ENCODE measurements at regions not wholly inside any gene's neighbourhood (a gene's known extent, or its start where the extent isn't known, plus 50 kb on each side); places are given as distances from the start of the nearest gene placed in this dataset.

GRCh38 chr6:21777846-21778245, 184.3 kb downstream of the SOX4 start:
- H3K9me3 ChIP-seq, result no peaks in the 10 kb centered on the region
- 69 to 79% methylated on average over 1 of the region's 1 CpG for WGBS, 2 donors
- no peak for DNase-seq
- no peaks in the 10 kb centered on the region for H3K36me3 ChIP-seq (replicated peaks in 1 of 2; ENCODE audit: insufficient read depth in 1 of 2, low read depth in 2 of 2)
- no peaks in the 10 kb centered on the region for H3K4me1 ChIP-seq
- intact Hi-C loops (cut with DNase I), result no loop called here
- TF ChIP-seq, protein P1, sequence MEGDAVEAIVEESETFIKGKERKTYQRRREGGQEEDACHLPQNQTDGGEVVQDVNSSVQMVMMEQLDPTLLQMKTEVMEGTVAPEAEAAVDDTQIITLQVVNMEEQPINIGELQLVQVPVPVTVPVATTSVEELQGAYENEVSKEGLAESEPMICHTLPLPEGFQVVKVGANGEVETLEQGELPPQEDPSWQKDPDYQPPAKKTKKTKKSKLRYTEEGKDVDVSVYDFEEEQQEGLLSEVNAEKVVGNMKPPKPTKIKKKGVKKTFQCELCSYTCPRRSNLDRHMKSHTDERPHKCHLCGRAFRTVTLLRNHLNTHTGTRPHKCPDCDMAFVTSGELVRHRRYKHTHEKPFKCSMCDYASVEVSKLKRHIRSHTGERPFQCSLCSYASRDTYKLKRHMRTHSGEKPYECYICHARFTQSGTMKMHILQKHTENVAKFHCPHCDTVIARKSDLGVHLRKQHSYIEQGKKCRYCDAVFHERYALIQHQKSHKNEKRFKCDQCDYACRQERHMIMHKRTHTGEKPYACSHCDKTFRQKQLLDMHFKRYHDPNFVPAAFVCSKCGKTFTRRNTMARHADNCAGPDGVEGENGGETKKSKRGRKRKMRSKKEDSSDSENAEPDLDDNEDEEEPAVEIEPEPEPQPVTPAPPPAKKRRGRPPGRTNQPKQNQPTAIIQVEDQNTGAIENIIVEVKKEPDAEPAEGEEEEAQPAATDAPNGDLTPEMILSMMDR (IDR thresholded peaks at IDR 0.05), result no peak
- TF ChIP-seq POLR2A (IDR thresholded peaks at IDR 0.05), result no peak
- H3K27ac ChIP-seq, result no peak overlapping the region
- no peaks in the 10 kb centered on the region for H3K27me3 ChIP-seq
- no peak for ATAC-seq
- H3K4me3 ChIP-seq, result no peak overlapping the region

GRCh38 chr6:21780141-21780540, 186.6 kb downstream of the SOX4 start:
- DNase-seq (no peak), ATAC-seq (no peak)
- TF ChIP-seq, protein P1 (IDR thresholded peaks at IDR 0.05), result no peak
- TF ChIP-seq POLR2A (IDR thresholded peaks at IDR 0.05), result no peak
- 50 to 67% methylated on average over 2 of the region's 2 CpGs for WGBS, 2 donors
- Histone ChIP-seq H3K4me3 (no peak overlapping the region), H3K27me3 (no peaks in the 10 kb centered on the region), H3K9me3 (no peaks in the 10 kb centered on the region), H3K4me1 (no peaks in the 10 kb centered on the region), H3K27ac (no peak overlapping the region), H3K36me3 (replicated peaks in 1 of 2; ENCODE audit: insufficient read depth in 1 of 2, low read depth in 2 of 2) (no peaks in the 10 kb centered on the region)
- intact Hi-C loops (cut with DNase I), result no loop called here

DNA sequence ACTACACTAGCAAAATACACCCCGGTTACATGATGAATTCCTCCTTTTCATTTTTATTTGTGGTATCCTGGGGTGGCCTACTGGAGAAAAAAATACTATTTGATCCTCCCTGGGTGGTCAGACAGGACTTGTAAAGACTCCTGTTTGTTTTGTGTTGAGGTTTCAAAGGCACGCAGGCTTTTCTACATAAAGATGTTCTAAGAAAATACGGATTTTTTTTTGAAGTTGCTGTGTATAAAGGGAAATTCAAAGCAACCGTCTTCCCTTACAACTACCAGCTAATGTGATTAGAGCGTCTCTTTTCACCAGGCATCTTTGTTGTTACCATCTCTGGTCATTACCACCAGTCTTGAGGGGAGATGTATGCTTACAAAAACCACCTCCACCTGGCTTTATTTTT, 187.1 kb downstream of the SOX4 start:
- ATAC-seq, result no peak
- DNase-seq, result no peak
- Histone ChIP-seq H3K4me1 (no peaks in the 10 kb centered on the region), H3K27ac (no peak overlapping the region), H3K9me3 (no peaks in the 10 kb centered on the region), H3K36me3 (replicated peaks in 1 of 2; ENCODE audit: insufficient read depth in 1 of 2, low read depth in 2 of 2) (no peaks in the 10 kb centered on the region), H3K27me3 (no peaks in the 10 kb centered on the region), H3K4me3 (no peak overlapping the region)
- no peak for TF ChIP-seq POLR2A (IDR thresholded peaks at IDR 0.05)
- TF ChIP-seq, protein P1 (IDR thresholded peaks at IDR 0.05), result no peak
- intact Hi-C loops (cut with DNase I), result no loop called here
- 60% methylated on average over 5 of the region's 5 CpGs for WGBS, 2 donors

DNA sequence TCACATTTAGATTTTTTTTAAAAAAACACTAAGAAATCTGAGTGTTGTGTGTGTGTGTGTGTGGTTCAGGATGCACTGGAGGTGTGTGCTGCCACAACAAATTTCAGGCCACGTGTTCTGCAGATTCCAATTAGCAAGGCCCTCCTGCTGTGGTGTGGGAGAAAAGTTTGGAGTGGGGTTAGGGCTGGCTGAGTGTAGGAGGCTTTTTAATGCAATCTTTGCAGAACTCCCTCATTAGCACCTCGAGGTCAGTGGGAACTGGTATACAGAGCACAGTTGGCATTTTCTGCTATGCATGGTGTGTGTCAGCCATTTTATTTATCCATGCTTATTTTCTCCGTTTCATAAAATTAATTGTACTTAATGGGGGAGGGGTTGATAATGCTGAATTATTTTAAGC, 187.6 kb downstream of the SOX4 start:
- Histone ChIP-seq H3K27ac (no peak overlapping the region), H3K36me3 (replicated peaks in 1 of 2; ENCODE audit: insufficient read depth in 1 of 2, low read depth in 2 of 2) (no peaks in the 10 kb centered on the region), H3K4me1 (no peaks in the 10 kb centered on the region), H3K27me3 (no peaks in the 10 kb centered on the region), H3K4me3 (no peak overlapping the region), H3K9me3 (no peaks in the 10 kb centered on the region)
- intact Hi-C loops (cut with DNase I), result no loop called here
- DNase-seq (no peak), ATAC-seq (no peak)
- TF ChIP-seq, protein P1 (IDR thresholded peaks at IDR 0.05), result no peak
- no peak for TF ChIP-seq POLR2A (IDR thresholded peaks at IDR 0.05)
- WGBS, 2 donors, result 44 to 51% methylated on average over 3 of the region's 3 CpGs

DNA sequence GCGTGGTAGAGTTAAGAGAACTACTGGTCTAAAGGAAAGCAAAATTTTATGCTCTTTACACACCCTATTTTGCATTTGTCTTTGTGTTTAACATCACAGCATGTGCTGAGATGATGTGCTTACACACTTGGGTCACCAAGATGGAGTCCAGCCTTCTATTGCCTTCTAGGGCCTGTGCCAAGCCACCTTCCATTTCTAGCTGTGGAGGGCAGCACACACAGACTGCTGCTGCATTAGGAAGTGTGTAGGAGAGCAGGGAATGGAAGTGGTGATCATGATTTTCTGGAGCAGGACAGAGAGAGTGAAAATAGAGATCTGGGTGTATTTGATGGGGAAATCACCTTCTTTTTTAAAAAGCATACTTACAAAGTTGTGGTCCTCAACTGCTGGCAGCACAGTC, 191.6 kb downstream of the SOX4 start:
- DNase-seq (no peak), ATAC-seq (no peak)
- no peaks in the 10 kb centered on the region for H3K36me3 ChIP-seq (replicated peaks in 1 of 2; ENCODE audit: insufficient read depth in 1 of 2, low read depth in 2 of 2)
- no peaks in the 10 kb centered on the region for H3K4me1 ChIP-seq
- no peak overlapping the region for H3K27ac ChIP-seq
- H3K9me3 ChIP-seq, result no peaks in the 10 kb centered on the region
- intact Hi-C loops (cut with DNase I), result no loop called here
- no peak overlapping the region for H3K4me3 ChIP-seq
- TF ChIP-seq, protein P1 (IDR thresholded peaks at IDR 0.05), result no peak
- no peak for TF ChIP-seq POLR2A (IDR thresholded peaks at IDR 0.05)
- WGBS, 2 donors, result 72 to 89% methylated on average over 1 of the region's 1 CpG
- no peaks in the 10 kb centered on the region for H3K27me3 ChIP-seq
